ENCODE measurements at regions not wholly inside any gene's neighbourhood (a gene's known extent, or its start where the extent isn't known, plus 50 kb on each side); places are given as distances from the start of the nearest gene placed in this dataset.

GRCh38 chrX:1059576-1060561 is 152.6 kb downstream of the CRLF2 start:
- TF ChIP-seq, protein P1, sequence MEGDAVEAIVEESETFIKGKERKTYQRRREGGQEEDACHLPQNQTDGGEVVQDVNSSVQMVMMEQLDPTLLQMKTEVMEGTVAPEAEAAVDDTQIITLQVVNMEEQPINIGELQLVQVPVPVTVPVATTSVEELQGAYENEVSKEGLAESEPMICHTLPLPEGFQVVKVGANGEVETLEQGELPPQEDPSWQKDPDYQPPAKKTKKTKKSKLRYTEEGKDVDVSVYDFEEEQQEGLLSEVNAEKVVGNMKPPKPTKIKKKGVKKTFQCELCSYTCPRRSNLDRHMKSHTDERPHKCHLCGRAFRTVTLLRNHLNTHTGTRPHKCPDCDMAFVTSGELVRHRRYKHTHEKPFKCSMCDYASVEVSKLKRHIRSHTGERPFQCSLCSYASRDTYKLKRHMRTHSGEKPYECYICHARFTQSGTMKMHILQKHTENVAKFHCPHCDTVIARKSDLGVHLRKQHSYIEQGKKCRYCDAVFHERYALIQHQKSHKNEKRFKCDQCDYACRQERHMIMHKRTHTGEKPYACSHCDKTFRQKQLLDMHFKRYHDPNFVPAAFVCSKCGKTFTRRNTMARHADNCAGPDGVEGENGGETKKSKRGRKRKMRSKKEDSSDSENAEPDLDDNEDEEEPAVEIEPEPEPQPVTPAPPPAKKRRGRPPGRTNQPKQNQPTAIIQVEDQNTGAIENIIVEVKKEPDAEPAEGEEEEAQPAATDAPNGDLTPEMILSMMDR (conservative IDR thresholded peaks at IDR 0.05; ENCODE audit: low read depth, low read length): no peak
- no peak for TF ChIP-seq EZH2 (IDR thresholded peaks at IDR 0.05; ENCODE audit: borderline replicate concordance, low read depth, low read length, poor library complexity, severe bottlenecking)

Data from A673 (cell line).